GM13977 (cell line): ENCODE measurements at regions not wholly inside any gene's neighbourhood (a gene's known extent, or its start where the extent isn't known, plus 50 kb on each side); places are given as distances from the start of the nearest gene placed in this dataset.

Source experiments
- DNase-seq: peaks from one replicate; pipeline ENCODE4 v3.0.0; 2012; ENCODE audit warnings: low spot score
- CTCF ChIP-seq: IDR thresholded peaks from 2 replicates; pipeline ENCODE4 v1.5.1; 2012; ENCODE audit warnings: mild to moderate bottlenecking, control low read depth; ENCODE audit not compliant: insufficient read depth; ENCODE audit errors: extremely low read depth, missing control alignments
- in situ Hi-C: fragments of 300-500 bp; cut with MboI; formaldehyde crosslinking; loops from one replicate; pipeline ENCODE4 v1.12.0; 2022; ENCODE audit warnings: low sequenced_read_pairs, low pct_unique_long_range_greater_than_20kb, mixed read lengths, inconsistent platforms; ENCODE audit not compliant: unreplicated experiment

GRCh38 chr22:26994801-26995200 is 337.4 kb downstream of the MIAT start:
- in situ Hi-C loops = no loop called here
- DNase-seq = no peak
- TF ChIP-seq CTCF = no peak

DNA sequence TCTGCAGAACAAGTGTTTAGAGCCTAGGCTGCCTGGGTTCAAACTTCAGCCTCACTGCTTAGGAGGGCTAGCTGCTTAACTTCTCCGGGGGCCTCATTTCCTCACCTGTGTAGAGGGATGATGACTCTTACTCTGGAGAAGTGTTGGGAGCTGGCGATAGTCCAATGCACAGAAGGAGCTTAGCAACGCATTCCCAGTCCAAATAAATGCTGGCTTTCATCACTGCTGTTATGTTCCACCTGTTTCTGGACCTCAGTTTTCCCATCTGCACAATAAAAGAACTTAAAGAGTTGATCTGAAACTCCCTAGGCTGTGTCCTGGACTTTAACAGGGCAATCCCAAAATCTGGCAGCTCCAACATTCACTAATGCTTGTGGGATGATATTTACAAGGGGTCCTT is 337.8 kb downstream of the MIAT start:
- TF ChIP-seq CTCF = no peak
- no peak for DNase-seq
- in situ Hi-C loops = no loop called here

DNA sequence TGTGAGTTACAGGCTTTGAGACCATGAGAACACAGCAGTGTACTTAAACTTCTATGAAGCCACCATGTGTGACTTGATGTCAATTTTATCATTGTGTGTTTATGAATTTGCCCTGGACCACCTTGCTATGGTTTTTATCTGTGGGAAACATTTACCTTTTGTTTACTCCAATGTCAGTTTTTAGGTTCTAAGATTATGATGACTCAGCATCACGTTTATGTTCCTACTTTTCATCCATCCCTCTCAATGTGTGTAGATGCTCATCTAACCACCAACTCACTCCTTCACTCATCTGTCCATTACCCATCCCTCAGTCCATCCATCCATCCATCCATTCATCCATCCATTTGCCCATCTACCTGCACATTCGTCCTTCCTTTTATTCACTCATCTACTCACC is 338.8 kb downstream of the MIAT start:
- TF ChIP-seq CTCF = no peak
- no peak for DNase-seq
- in situ Hi-C loops = no loop called here

GRCh38 chr22:26998129-26998528 is 340.7 kb downstream of the MIAT start:
- no peak for DNase-seq
- no peak for TF ChIP-seq CTCF
- in situ Hi-C loops = no loop called here

DNA sequence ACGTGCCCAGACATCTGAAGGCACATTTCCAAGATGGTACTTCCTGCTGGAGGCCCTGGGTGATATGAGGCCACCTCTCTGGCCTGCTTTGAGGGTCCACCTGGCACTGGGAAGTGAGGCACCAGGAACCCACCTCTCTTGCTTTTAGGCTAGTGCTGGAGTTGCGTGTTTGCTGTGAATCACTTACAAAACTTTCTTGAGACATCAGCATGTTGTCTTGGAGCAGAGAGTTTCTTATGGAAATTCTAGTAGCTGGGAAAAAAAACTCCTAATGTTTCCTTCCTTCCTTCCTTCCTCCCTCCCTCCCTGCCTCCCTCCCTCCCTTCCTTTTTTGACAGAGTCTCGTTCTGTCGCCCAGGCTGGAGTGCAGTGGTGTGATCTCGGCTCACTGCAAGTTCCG is 341.3 kb downstream of the MIAT start:
- in situ Hi-C loops = no loop called here

DNA sequence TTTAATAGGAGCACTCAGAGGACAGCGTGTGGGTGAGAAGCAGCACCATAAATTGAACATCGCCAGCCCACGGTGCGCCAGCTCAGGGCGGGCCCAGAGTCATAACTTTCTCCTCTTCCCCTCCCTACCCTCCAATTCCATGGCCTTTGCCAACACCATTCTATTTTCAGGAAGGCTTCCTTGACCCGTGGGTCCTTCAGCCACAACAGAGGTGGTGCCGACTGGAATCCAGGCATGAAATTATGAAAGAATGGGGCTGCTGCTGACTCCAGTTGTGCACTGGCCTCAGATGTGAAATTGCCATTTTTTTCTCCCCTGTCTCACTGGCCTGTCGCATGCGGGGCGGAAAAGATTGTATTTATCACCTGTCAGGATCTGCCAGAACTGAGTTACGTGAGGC is 345.9 kb downstream of the MIAT start:
- in situ Hi-C loops = no loop called here
- no peak for TF ChIP-seq CTCF
- no peak for DNase-seq

More for the DNA sequence above, 341.3 kb downstream of the MIAT start:
- DNase-seq = no peak
- TF ChIP-seq CTCF = no peak

GRCh38 chr22:27004434-27004833 is 347.0 kb downstream of the MIAT start:
- in situ Hi-C loops = no loop called here
- no peak for TF ChIP-seq CTCF
- no peak for DNase-seq
